CD4-positive, alpha-beta T cell treated with Interleukin-15 for 1 hour (primary cell): ENCODE measurements at regions not wholly inside any gene's neighbourhood (a gene's known extent, or its start where the extent isn't known, plus 50 kb on each side); places are given as distances from the start of the nearest gene placed in this dataset.
"Not testable (repeated sequence)": the region's sequence is repeated elsewhere in the genome, so short reads cannot be mapped to it uniquely, and the experiment has no call there.

ENCODE experiments used
- DNase-seq: peaks from one replicate; pipeline ENCODE4 v3.0.0-alpha.2; 2020

DNA sequence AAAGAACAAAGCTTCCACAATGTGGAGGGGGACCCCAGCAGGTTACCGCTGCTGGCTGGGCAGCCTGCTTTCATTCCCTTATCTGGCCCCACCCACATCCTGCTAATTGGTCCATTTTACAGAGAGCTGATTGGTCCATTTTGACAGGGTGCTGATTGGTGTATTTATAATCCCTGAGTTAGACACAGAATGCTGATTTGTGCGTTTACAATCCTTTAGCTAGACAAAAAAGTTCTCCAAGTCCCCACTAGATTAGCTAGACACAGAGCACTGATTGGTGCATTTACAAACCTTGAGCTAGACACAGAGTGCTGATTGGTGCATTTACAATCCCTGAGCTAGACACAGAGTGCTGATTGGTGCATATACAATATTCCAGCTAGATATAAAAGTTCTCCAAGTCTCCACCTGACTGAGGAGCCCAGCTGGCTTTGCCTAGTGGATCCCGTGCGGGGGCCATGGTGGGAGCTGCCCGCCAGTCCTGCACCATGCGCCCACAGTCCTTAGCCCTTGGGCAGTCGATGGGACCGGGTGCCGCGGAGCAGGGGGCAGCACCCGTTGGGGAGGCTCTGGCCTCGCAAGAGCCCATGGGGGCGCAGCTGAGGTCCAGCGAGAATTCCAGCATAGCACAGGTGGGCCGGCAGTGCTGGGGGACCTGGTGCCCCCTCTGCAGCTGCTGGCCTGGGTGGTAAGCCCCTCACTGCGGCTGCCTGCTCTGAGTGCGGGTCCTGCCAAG, 88.8 kb upstream of the MYLIP start:
- DNase-seq = not testable (repeated sequence)

DNA sequence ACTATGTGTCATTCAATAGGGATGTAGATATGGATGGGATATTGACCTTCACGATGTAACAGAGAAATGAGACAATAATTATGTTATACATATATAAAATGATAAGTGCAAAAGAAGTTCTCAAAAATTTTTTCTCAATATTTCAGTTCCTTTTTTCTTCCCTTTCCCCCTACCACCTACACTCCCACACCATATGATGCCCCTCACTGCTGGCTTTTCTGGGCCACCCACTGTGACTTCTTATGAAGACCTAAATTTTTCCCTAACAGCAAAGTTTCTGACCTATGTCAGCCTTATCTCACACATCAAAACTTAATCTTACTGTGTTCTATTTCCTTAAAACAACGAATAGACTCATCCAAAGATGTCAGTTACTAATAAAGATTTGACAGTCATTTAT, 89.9 kb upstream of the MYLIP start:
- no peak for DNase-seq

DNA sequence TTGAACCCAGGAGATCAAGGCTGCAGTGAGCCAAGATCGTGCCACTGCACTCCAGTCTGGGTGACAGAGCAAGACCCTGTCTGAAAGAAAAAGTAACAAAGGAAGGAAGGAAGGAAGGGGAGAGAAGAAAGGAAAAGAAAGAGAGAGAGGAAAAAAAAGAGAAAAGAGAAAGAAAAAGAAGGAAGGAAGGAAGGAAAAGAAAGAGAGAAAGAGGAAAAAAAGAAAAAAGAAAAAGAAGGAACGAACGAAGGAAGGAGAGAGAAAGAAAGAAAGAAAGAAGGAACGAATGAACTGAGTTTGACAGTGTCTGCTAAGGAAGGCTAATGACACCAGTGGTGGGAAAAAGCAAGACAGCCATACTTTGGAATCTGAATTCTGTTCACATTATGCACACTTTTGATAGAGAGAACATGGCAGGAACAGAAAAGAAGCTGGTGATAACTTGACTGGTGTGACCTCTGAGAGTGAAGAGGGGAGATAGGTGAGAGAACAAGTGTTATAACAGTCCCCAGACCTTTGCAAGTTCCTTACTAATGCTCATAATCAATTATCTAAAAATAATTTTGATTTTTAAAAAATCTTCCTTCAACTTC, 93.3 kb upstream of the MYLIP start:
- no peak for DNase-seq

DNA sequence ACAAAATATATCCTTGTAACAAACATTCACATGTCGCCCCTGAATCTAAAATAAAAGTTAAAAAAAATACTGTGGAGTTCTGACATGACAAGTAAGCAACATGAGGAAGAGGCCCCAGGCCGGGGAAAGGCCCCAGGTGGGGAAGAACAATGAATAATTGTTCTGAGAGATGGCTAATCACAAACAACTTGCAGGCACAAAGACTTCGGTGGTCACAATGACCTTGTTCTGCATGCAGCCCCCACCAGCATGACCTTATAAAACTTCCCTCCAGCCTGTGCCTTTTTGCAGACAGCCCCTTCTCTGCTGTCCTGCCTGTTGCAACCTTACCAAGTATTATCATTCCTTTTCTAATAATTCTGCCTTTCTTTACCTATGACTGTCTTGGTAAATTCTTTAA, 95.7 kb upstream of the MYLIP start:
- no peak for DNase-seq

DNA sequence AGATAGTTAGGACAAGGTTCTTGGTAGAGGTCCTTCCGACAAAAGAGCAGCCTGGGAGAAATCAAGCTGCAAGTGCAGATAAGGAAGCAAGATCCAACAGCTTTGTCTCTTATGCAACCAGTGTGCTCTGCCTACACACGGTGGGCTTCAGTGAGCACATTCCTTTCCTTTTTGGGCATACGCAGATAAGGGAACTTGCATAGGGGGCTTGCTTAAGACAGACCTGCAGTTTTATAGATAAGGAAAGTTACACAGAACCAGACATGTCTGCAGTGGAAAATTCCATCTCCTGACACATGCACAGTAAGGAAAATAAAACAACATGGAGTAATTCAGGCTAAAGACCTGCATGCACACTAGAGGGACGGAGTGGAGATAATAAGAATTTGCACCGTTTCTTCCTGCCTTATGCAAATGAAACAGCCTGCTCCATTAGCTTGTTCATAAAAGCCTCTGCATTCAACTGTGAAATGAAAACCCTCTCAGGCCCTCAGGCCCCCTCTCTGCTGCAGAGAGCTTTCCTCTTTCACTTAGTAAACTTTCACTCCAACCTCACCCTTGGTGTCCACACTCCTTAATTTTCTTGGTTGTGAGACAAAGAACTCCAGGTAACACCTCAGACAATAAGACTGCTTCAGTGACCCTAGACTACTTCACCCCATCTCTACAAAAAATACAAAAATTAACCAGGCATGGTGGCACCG, 97.5 kb upstream of the MYLIP start:
- DNase-seq = no peak

DNA sequence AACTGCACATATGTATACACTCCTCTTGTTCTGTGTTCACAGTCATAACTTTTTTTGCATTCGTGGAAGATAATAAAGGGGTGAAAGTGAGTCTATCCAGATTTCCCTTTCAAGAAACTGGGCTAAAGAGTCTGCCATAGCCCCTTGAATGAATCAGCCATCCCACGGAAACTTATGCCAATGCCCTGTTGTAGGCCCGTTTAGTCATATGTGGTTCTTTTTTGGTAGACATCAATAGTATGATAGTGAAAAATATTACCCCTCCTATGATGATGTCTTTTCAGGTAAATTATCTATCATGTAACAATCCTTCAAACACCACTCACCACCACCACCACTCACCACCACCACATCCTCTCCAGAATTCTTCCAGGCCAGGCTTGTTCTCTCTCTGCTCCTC, 99.9 kb upstream of the MYLIP start:
- no peak for DNase-seq

DNA sequence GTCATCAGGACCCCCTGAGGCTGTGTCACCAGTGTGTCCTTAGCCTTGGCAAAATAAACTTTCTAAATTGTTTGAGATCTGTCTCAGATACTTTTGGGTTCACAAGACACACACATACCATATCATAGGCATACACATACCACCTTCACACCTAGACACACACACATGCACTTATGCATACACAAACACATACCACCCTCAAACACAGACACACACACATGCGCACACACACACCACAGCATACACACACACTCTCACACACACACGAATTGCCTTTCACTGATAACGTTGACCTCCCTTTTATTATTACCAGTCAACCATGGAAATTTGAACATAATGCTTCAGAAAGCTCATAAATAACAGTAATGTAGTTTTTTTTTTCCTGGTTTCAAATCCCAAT, 108.6 kb upstream of the MYLIP start:
- DNase-seq = no peak

DNA sequence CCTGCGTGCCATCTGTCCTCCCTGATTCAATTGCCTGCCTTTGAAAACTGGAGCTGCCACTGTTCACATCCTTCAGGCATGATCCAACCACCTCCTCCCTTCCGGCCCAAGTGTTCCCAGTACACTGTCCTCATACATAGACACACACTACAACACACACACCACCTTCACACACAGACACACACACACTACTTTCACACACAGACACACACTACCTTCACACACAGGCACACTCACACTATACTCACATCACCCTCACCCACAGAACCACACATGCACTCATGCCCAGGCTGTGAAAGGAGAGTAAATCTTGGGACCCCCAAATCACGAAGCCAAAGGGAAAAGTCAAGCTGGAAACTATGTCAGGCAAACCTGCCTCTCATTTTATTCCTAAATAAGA, 109.4 kb upstream of the MYLIP start:
- no peak for DNase-seq

DNA sequence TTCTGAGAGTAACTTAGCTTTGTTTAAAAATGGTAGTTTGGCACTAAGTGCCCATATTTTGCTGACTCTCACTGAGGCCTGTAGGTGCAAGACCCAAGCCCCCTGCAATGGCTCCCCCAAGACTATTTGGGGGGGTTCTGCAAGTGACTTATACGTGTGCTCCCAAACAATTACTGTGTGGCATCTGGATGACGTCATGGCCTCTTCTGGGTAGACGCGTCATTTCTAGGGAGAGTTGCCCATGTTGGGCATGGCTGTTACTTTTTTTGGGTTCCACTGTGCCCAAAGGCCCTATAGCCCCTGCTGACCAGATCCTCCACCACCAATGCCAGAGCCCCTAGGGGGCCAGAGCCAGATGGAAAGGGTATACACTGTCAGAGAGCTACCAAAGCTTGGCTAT, 110.3 kb upstream of the MYLIP start:
- no peak for DNase-seq

DNA sequence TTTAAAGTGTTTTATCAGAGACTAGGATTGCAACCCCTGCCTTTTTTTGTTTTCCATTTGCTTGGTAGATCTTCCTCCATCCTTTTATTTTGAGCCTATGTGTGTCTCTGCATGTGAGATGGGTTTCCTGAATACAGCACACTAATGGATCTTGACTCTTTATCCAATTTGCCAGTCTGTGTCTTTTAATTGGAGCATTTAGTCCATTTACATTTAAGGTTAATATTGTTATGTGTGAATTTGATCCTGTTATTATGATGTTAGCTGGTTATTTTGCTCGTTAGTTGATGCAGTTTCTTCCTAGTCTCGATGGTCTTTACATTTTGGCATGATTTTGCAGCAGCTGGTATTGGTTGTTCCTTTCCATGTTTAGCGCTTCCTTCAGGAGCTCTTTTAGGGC, 114.6 kb upstream of the MYLIP start:
- not testable (repeated sequence) for DNase-seq

DNA sequence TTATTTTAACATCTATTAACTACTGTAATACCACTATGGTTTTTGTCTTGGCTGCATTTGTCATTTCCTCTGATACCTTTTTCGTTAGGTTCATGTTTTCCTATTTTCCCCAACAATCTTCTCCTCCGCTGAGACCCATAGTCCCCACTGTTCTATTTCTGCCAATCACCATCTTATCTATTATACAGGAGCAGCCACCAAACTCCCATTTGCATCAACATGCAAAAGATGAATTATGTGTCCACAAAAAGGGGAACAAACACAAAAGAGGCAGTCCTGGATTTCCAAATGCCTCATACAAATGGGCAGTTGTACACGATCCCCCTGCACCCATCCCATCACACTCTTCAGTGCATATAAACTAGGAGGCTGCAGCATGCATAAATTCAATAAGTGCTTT, 121.7 kb upstream of the MYLIP start:
- no peak for DNase-seq

DNA sequence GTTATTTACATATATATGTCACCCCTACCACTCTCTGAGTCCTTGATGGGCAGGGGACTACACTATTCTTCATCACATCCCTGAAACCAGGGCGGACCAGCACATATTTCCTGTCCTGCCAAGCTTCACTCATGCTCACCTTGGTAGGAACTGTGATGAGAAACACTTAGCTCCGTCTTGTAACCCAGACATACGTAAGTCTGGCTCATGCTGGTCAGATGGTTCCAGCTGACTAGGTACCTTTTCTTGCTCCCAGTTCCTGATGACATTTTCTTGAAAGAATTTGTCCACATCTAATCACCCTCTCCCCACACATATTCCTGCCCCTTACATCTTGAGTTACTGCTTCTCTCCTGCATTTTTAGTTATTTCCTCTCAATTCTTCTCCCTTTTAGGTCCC, 122.2 kb upstream of the MYLIP start:
- no peak for DNase-seq

DNA sequence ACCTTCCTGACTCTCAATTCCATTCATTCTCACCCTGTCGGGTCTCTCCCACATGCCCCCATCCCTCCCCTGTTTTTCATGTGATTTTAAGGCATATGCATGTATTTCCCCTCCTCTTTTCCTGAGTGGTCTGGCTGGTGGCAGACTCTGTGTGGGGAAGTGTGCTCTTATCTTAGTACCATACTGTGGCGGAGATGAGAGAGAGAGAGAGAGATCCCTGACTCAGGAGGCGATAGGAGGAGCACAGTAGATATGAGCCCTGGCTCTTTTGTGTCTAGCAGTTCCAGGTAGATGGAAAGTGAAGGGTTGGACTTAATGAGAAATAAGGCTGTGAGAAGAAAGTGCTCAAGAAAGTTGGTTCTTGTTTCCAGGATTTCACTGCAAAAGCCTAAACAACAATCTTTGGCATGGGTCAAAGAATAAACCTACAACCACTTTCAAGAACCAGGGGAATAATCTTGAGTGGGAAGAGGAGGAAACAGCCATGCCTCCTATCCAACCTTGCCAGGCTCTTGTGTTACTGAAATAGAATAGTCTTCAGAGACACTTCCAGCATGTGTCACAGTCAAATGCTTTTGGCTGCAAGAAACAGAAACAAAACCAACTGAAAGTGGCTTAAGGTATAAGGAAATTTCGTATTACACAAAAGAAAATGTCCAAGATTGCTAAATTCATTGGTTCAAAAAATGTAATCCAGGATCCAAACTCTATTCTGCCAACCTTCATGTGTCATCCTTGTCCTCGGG, 123.8 kb upstream of the MYLIP start:
- no peak for DNase-seq

DNA sequence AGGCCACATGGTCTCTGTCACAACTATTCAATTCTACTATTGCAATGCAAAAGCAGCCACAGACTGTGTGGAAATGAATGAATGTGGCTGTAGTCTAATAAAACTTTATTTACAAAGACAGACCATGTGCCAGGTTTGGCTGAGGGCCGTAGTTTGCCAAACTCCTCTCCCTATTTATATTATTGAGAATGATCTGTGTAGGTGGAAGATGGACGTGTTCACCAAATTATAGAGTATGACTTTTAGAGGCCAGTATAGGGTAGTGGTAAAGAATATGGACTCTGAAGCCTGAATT, 125.7 kb upstream of the MYLIP start:
- no peak for DNase-seq

DNA sequence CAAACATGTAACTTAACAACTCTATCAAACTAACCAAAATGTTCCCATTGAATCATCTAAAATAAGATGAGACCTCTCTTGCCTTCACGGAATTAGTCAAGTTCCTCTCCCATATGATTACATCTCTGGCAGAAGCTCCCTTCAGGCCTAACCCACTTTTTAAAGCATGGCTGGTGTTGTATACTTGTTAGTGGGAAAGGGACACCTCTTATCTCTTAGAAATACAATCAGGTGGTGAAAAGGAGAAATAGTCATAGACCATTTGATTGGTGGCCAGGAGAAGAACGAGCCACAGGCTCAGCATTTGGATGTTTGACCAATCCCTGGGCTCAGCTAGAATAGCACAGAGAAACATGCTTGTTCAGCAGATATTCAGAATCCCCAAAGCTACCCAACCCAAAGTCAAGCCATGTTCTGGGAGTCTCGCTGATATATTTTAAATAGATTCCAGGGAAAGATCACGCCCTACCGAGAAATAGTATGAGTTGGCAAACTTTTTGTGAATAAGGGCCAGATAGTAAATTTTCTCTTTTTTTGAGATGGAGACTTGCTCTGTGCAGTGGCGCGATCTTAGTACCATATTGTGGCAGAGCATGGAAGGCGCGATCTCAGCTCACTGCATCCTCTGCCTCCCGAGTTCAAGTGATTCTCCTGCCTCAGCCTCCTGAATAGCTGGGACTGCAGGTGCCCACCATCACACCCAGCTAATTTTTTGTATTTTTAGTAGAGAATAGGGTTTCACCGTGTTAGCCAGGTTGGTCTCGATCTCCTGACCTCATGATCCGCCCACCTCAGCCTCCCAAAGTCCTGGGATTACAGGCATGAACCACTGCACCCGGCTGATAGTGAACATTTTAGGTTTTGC, 126.3 kb upstream of the MYLIP start:
- no peak for DNase-seq

DNA sequence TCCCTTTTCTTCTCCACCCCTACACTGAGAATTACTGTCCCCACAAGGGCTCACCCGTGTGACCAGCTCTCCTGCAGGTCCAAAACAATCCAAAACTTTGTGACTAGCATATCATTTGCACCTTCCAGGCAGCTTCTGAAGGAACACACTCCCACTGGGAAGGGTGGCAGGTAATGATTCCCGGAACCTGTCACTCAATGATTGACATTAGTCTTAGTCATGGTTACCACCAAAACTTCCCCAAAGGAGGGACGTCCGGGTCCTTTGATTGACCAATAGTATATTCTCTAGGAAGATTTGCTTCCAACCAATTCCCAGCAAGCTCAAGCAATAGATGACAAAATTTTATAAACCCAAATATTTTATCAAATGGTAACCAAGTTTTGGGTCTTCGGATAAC, 127.7 kb upstream of the MYLIP start:
- DNase-seq = no peak

DNA sequence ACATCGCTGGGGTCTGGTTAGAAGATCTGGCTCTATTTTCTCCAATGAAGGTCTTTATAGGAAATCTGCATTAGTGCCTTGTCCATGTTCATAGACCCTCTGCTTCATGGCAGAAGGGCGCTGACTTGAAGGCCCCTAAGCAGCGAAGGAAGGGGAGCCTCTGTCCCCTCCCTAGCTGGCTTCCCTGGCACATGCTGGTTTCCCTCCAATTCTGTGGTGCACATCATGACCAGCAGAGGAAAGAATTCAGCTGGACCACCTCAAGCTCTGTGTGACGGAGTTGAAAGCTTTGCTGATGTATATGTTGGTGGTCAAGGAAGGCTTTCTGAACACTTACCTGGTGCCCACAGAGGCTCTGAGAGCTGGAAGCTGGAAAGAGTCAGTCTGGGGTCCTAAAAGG, 129.7 kb upstream of the MYLIP start:
- no peak for DNase-seq

DNA sequence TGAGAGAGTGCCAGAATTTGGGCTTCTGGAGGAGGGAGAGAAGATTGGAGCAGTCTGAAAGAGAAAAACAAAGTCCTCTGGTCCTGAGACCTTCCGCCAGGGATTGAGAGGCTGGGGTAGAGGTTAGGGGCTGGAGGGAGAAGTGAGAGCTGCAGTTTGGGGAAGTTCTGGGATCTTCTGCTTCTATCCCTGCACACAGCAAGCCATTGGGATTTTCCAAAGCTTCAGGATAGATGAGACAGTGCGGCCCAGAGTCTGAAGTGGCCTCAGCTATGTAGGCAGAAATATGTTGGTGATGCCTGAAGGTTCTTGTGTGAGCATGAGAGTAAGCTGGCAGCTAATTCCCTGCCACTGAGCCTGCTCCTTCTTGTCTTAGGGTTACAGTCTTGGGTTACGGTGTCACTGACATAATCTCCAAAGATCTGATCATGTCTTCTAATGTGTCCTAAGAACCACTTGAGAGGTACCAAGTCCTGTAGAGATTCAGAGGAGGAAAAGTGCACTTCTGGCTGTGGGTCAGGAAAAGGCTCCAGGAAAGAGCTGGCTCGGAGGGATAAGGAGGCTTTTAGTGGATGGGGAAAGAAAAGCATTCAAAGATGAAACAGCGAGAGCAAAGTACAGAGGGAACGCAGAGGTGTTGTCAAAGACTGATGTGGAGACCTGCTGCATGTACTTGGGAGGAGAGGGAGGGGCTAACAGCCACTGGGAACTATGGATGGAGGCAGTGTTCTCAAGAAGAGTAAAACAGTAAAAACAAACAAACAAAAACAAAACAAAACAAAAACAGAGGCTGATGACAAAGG, 131.1 kb upstream of the MYLIP start:
- DNase-seq = no peak

DNA sequence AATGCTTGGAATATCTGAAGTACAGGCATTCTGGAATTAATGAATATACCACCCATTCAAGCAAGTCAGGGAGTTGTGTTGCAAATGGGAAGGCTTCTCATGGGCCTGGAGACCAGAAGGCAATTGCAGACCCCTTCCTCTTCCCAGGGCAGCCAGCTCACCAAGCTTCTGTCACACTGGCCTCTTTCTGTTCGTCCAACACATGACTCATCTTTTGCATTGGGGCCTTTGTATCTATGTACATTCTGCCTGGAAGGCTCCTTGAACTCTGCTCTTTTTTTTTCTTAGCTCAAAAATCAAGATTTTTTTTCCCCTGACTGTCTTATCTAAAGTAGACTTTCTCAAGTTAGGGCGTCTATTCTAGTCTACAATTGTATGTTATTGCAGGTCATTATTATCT, 132.9 kb upstream of the MYLIP start:
- DNase-seq = no peak

DNA sequence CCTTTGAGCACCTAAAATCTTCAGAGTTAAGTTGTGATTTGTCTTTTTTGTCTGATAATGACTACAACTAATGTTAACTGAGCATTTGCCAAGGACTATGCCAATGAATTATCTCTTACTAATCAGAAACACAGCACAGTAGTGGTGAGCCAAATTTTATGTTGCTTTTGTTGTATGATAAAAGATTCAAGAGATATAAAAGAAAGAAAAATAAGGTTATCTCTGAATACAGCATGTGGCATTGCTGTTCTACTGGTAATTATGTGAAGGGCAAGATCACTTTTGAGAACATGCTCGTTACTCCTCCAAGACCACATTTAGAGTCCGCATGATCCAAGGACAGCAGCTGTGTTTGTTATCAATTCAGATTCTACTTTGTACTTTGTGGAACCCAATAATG, 133.4 kb upstream of the MYLIP start:
- DNase-seq = no peak

DNA sequence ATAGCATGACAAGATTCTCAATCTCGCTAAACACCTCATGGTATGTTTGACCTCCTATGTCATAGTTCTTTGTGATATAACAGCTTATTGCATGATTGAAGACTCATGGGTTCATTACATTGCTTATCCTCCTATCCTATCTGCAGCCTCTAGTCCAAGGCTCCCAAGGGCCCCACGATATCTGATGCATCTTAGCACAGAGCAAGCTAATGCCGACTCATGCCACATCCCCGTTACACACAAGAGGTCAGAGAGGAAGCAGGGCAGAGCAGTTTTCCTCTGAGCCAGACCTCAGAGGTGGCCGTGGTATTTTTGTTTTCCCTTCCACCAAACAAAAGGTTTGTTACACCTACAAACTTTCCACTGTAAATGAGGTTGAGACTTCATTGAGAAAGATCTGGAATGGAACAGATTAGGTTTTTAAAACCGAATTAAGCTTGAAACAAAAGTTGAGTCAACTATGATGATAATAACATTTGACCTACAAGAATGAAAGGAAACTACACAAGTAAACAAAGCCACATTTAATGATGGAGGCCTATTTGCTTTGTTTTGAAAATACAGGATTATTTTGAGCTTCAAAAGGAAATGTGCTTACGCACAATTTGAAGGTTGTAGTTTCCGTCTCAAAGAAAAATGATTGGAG, 133.9 kb upstream of the MYLIP start:
- DNase-seq = no peak
